ENCODE measurements at regions not wholly inside any gene's neighbourhood (a gene's known extent, or its start where the extent isn't known, plus 50 kb on each side); places are given as distances from the start of the nearest gene placed in this dataset.

DNA sequence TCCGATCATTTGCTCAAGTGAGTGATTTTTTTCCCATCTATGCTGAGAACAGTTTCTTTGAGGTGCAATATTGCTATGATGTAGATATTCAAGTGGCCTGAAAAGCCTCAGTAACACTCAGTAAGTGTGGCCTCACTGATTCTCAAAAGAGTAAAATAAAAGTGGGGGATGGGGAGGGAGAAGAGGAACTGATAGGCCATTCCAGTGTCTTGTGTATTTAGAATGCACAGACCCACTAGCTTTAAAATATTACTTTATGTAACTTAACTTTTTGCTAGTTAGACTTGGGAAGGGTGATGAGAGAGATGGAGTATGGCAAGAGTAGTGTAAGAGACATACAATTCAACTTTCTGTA lies 79.5 kb upstream of the ZNF608 start:
- TF ChIP-seq POLR2A (IDR thresholded peaks at IDR 0.05) = no peak
- TF ChIP-seq, protein P1, sequence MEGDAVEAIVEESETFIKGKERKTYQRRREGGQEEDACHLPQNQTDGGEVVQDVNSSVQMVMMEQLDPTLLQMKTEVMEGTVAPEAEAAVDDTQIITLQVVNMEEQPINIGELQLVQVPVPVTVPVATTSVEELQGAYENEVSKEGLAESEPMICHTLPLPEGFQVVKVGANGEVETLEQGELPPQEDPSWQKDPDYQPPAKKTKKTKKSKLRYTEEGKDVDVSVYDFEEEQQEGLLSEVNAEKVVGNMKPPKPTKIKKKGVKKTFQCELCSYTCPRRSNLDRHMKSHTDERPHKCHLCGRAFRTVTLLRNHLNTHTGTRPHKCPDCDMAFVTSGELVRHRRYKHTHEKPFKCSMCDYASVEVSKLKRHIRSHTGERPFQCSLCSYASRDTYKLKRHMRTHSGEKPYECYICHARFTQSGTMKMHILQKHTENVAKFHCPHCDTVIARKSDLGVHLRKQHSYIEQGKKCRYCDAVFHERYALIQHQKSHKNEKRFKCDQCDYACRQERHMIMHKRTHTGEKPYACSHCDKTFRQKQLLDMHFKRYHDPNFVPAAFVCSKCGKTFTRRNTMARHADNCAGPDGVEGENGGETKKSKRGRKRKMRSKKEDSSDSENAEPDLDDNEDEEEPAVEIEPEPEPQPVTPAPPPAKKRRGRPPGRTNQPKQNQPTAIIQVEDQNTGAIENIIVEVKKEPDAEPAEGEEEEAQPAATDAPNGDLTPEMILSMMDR (IDR thresholded peaks at IDR 0.05) = no peak
- no peak for TF ChIP-seq EP300 (IDR thresholded peaks at IDR 0.05)
- no peak for TF ChIP-seq POLR2AphosphoS5 (IDR thresholded peaks at IDR 0.05)

All from sigmoid colon (tissue), 4 donors.